Amniotic epithelial cell (primary cell): ENCODE measurements at regions not wholly inside any gene's neighbourhood (a gene's known extent, or its start where the extent isn't known, plus 50 kb on each side); places are given as distances from the start of the nearest gene placed in this dataset.
A peak's percentile ranks its signal among the peaks of the same experiment; 100 is the strongest.

Experiments used
- DNase-seq: peaks from one replicate; pipeline ENCODE4 v3.0.0-alpha.2; 2010; ENCODE audit warnings: low read depth

- no peak for DNase-seq
Observed at GRCh38 chr7:110043519-110043918, 1047.4 kb upstream of the LRRN3 start.

GRCh38 chr7:110050785-110051184, 1040.1 kb upstream of the LRRN3 start:
- DNase-seq: no peak

GRCh38 chr7:110051372-110051771, 1039.6 kb upstream of the LRRN3 start:
- DNase-seq: peak; percentile 20

GRCh38 chr7:110056331-110056730, 1034.6 kb upstream of the LRRN3 start:
- no peak for DNase-seq

GRCh38 chr7:110058401-110058800, 1032.5 kb upstream of the LRRN3 start:
- DNase-seq: no peak

GRCh38 chr7:110061387-110061786, 1029.5 kb upstream of the LRRN3 start:
- no peak for DNase-seq

GRCh38 chr7:110065121-110065520, 1025.8 kb upstream of the LRRN3 start:
- DNase-seq: no peak

GRCh38 chr7:110066843-110067242, 1024.1 kb upstream of the LRRN3 start:
- no peak for DNase-seq

- DNase-seq: no peak
Observed at GRCh38 chr7:110071192-110071591, 1019.7 kb upstream of the LRRN3 start.

- no peak for DNase-seq
Observed at GRCh38 chr7:110075450-110075849, 1015.5 kb upstream of the LRRN3 start.

GRCh38 chr7:110076194-110076593, 1014.7 kb upstream of the LRRN3 start:
- DNase-seq: no peak

GRCh38 chr7:110084181-110084807, 1006.6 kb upstream of the LRRN3 start:
- DNase-seq: no peak

GRCh38 chr7:110090110-110090820, 1000.7 kb upstream of the LRRN3 start:
- peak; percentile 22 for DNase-seq

GRCh38 chr7:110095372-110096052, 995.4 kb upstream of the LRRN3 start:
- no peak for DNase-seq

GRCh38 chr7:110104243-110104642, 986.7 kb upstream of the LRRN3 start:
- DNase-seq: no peak

GRCh38 chr7:110105307-110105706, 985.6 kb upstream of the LRRN3 start:
- DNase-seq: no peak

GRCh38 chr7:110105840-110106239, 985.1 kb upstream of the LRRN3 start:
- DNase-seq: no peak

GRCh38 chr7:110119883-110120581, 970.9 kb upstream of the LRRN3 start:
- peak; percentile 15 for DNase-seq

GRCh38 chr7:110129159-110129558, 961.8 kb upstream of the LRRN3 start:
- DNase-seq: no peak

- no peak for DNase-seq
Observed at GRCh38 chr7:110130669-110131068, 960.3 kb upstream of the LRRN3 start.

GRCh38 chr7:110131344-110131743, 959.6 kb upstream of the LRRN3 start:
- no peak for DNase-seq

GRCh38 chr7:110139056-110139455, 951.9 kb upstream of the LRRN3 start:
- DNase-seq: no peak
